Vagina (tissue), 2 donors: ENCODE measurements at regions not wholly inside any gene's neighbourhood (a gene's known extent, or its start where the extent isn't known, plus 50 kb on each side); places are given as distances from the start of the nearest gene placed in this dataset.
A peak's percentile ranks its signal among the peaks of the same experiment; 100 is the strongest.
"Not testable (repeated sequence)": the region's sequence is repeated elsewhere in the genome, so short reads cannot be mapped to it uniquely, and the experiment has no call there.

ENCODE experiments used
- DNase-seq, 2 donors: peaks; one replicate each; pipeline ENCODE4 v3.0.0-alpha.2; 2017; ENCODE audit errors: extremely low spot score in 2 of 2
- H3K27ac ChIP-seq: fragments of 200-600 bp; sonication (generic); one replicate; pipeline ENCODE4 v1.5.1; 2019
- H3K27me3 ChIP-seq: fragments of 200-600 bp; sonication (generic); one replicate; pipeline ENCODE4 v1.5.1; 2019
- H3K36me3 ChIP-seq, 2 donors: fragments of 200-600 bp; sonication (generic); one replicate each; pipeline ENCODE4 v1.5.1; 2017 to 2019
- H3K4me1 ChIP-seq: fragments of 200-600 bp; sonication (generic); one replicate; pipeline ENCODE4 v1.5.1; 2019
- H3K4me3 ChIP-seq, 2 donors: fragments of 200-600 bp; sonication (generic); 1 replicate in 1 of 2; 2 replicates in 1 of 2; pipeline ENCODE4 v1.5.1; 2016 to 2019
- H3K9me3 ChIP-seq: fragments of 200-600 bp; sonication (generic); one replicate; pipeline ENCODE4 v1.5.1; 2019
- POLR2A ChIP-seq, 2 donors: fragments of 450-650 bp; IDR thresholded peaks; one replicate each; pipeline ENCODE4 v1.6.1; 2017; ENCODE audit warnings: antibody characterized with exemption in 2 of 2, mild to moderate bottlenecking in 2 of 2, moderate library complexity in 2 of 2
- POLR2AphosphoS5 ChIP-seq, 2 donors: sonication (generic); formaldehyde crosslinking; IDR thresholded peaks; one replicate each; pipeline ENCODE4 v1.9.0; 2017; ENCODE audit warnings: antibody characterized with exemption in 2 of 2, mild to moderate bottlenecking in 2 of 2, low read depth in 1 of 2; ENCODE audit not compliant: insufficient read depth in 1 of 2
- intact Hi-C: fragments of 100-400 bp; cut with DNase I; formaldehyde crosslinking; loops from one replicate; pipeline ENCODE4 v1.15.1; 2023
- TF ChIP-seq, protein P1 (sequence below), 3 experiments: fragments of 450-650 bp in 2 of 3; fragments of 200-600 bp in 1 of 3; sonication (generic) in 1 of 3; IDR thresholded peaks; one replicate each; pipeline ENCODE4 v1.5.1; 2017 to 2019; ENCODE audit warnings: antibody characterized with exemption in 3 of 3, mild to moderate bottlenecking in 2 of 3, moderate library complexity in 2 of 3

DNA sequence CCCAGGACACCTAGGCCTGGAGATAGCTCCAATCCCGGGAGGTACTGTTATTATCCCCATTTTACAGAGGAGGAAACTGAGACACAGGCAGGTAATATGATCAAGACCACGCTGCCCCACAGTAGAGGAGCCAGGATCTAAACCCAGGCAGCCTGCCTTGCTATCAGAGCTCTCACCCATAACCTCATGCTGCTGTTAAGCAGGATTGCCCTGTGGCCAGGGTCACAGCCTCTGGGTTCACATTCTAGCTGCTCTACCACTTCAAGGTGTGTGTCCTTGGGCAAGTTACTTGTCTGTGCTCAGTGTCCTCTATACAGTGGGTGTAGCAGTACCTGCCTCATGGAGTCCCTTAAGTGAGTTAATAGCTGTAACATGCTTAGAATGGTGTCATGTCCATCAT lies 1015.3 kb downstream of the KCNJ18 start:
- intact Hi-C loops: no loop called here
- Histone ChIP-seq H3K4me1 (no peaks in the 10 kb centered on the region), H3K27me3 (no peaks in the 10 kb centered on the region), H3K4me3 (no peak overlapping the region), H3K27ac (no peak overlapping the region), H3K9me3 (no peaks in the 10 kb centered on the region), H3K36me3 (no peaks in the 10 kb centered on the region)
- no peak for TF ChIP-seq POLR2AphosphoS5 (IDR thresholded peaks at IDR 0.05; ENCODE audit: insufficient read depth in 1 of 2, low read depth in 1 of 2)
- TF ChIP-seq, protein P1, sequence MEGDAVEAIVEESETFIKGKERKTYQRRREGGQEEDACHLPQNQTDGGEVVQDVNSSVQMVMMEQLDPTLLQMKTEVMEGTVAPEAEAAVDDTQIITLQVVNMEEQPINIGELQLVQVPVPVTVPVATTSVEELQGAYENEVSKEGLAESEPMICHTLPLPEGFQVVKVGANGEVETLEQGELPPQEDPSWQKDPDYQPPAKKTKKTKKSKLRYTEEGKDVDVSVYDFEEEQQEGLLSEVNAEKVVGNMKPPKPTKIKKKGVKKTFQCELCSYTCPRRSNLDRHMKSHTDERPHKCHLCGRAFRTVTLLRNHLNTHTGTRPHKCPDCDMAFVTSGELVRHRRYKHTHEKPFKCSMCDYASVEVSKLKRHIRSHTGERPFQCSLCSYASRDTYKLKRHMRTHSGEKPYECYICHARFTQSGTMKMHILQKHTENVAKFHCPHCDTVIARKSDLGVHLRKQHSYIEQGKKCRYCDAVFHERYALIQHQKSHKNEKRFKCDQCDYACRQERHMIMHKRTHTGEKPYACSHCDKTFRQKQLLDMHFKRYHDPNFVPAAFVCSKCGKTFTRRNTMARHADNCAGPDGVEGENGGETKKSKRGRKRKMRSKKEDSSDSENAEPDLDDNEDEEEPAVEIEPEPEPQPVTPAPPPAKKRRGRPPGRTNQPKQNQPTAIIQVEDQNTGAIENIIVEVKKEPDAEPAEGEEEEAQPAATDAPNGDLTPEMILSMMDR (IDR thresholded peaks at IDR 0.05): no peak
- no peak for TF ChIP-seq POLR2A (IDR thresholded peaks at IDR 0.05)
- no peak for DNase-seq

DNA sequence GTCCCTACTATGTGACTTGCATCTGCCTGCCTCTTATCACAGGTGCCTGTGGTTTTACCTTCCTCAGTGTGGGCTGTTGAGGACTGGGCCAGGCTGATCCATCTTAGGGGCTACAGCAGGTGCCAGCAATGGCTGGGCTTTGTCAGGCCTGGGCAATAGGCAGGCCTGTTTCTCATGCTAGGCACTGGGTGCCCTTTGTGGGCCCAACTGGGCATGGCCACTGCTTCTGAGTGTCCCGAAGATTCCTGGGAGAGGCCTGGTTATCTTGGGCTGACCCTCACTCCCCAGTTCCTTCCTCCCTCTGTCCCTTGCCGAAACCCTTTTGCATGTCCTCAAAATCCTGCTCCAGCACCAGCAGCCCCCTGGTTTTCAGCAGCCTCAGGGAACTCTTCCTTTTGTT lies 1024.9 kb downstream of the KCNJ18 start:
- no peak for DNase-seq
- Histone ChIP-seq H3K9me3 (no peaks in the 10 kb centered on the region), H3K4me3 (no peak overlapping the region), H3K27me3 (no peaks in the 10 kb centered on the region), H3K36me3 (no peaks in the 10 kb centered on the region), H3K27ac (no peak overlapping the region), H3K4me1 (no peaks in the 10 kb centered on the region)
- TF ChIP-seq POLR2A (IDR thresholded peaks at IDR 0.05): no peak
- TF ChIP-seq, protein P1 (IDR thresholded peaks at IDR 0.05): no peak
- TF ChIP-seq POLR2AphosphoS5 (IDR thresholded peaks at IDR 0.05; ENCODE audit: insufficient read depth in 1 of 2, low read depth in 1 of 2): no peak
- intact Hi-C loops: no loop called here

DNA sequence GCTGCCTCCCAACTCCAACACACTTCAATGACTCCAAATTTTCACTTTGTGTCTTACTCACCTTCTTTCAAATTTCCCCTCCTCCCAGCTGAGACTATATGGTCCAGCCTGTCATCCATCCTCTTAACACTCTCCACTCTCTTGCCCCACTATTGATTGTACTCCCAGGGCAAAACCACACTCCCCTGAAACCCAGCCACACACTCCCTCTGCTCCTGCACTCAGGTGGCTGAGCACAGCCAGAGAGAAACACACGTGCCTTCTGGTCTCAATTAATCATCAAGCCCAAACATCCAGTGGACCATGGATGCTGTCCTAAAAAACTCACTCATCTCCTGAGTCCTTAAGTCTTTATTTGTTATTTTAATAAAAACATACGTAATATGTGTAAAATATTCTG lies 1026.4 kb downstream of the KCNJ18 start:
- DNase-seq: peak in 1 of 2 donors; percentile 77
- TF ChIP-seq POLR2A (IDR thresholded peaks at IDR 0.05) (no peak), POLR2AphosphoS5 (IDR thresholded peaks at IDR 0.05; ENCODE audit: insufficient read depth in 1 of 2, low read depth in 1 of 2) (no peak)
- TF ChIP-seq, protein P1 (IDR thresholded peaks at IDR 0.05): no peak
- intact Hi-C loops: no loop called here
- no peaks in the 10 kb centered on the region for H3K36me3 ChIP-seq
- no peak overlapping the region for H3K27ac ChIP-seq
- no peaks in the 10 kb centered on the region for H3K27me3 ChIP-seq
- H3K4me1 ChIP-seq: no peaks in the 10 kb centered on the region
- no peak overlapping the region for H3K4me3 ChIP-seq
- H3K9me3 ChIP-seq: no peaks in the 10 kb centered on the region

DNA sequence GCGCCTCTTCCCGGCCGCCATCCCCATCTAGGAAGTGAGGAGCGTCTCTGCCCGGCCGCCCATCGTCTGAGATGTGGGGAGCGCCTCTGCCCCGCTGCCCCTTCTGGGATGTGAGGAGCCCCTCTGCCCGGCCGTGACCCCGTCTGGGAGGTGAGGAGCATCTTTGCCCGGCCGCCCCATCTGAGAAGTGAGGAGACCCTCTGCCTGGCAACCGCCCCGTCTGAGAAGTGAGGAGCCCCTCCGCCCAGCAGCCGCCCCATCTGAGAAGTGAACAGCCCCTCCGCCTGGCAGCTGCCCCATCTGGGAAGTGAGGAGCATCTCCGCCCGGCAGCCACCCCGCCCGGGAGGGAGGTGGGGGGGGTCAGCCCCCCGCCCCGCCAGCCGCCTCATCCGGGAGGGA lies 1048.7 kb downstream of the KCNJ18 start:
- H3K27me3 ChIP-seq, DNase-seq, H3K9me3 ChIP-seq, H3K4me3 ChIP-seq, H3K36me3 ChIP-seq, H3K4me1 ChIP-seq, H3K27ac ChIP-seq, intact Hi-C loops: not testable (repeated sequence)
